ENCODE measurements at regions not wholly inside any gene's neighbourhood (a gene's known extent, or its start where the extent isn't known, plus 50 kb on each side); places are given as distances from the start of the nearest gene placed in this dataset.

DNA sequence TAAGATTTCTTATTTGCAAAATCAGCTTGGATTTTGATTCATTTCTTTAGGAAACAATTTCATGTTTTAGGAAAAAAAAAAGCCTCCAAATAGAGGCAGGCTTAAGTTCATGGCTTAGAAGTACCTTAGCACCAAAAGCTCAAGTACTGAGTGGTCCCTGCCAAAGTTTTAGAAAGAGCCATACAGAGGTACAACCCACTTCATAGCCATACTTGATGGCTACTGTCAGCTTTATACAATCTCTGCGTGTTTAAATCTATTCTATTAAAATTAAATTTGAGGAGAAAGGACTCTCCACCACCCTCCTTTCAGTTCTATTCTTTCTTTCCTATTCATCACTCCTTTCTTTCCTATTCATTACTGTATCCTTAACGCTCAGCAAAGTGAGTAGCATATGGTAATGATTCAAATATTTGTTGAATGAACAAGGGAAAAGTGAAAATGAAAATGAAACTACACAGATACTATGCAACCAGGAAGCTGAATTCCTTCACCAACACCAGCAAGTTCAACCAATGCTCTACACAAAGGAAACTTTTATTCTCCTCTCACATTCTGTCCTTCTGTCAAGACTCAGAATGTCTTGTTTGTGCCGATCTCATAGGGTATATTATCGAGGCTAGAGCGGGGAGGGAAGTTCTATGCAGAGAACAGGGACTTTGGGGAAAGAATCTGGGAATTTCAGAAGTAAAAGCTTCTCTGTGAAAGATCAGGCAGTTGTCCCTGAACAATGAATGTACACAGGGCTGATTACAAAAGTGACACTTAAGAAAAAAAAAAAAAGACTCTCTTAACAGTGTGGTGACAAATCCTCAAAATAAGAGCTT lies 138.6 kb upstream of the SPEF2 start:
- DNase-seq (ENCODE audit: low read depth), result no peak

DNA sequence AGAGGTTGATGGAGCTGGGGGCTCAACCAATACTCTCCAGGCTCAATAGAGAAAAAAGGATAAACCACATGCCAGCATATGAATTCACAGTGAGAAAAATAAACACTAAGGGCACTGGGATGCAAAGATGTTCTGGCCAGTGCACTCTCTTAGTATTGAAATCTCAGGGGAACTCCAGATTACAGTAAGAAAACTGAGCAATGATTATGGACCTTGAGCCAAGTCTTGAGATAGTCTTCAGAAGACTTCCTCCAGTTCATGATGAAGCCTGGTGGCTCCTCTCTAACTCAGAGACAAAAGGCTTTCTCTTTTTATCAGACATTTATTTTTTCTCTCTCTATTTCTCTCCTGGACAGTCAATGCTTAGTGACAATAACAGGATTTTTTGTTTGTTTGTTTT lies 139.8 kb upstream of the SPEF2 start:
- no peak for DNase-seq (ENCODE audit: low read depth)

DNA sequence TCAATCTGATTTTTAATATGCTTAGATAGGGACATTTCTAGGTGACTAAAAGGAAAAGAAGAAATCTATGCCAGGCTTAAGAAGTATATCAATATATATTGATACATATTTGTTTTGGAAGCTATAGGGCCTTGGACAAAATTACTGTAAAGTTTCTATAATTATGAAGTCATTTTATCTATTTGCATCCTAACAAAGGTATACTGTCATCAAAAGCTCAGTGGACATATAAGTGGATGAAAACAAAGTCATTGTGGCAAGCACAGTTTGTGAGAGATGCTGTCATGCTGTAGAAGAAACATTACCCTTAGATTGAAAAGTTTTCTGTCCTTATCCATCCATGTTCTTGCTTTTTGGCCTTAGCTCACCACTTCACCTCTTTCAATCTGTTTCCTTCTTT lies 140.3 kb upstream of the SPEF2 start:
- no peak for DNase-seq (ENCODE audit: low read depth)

DNA sequence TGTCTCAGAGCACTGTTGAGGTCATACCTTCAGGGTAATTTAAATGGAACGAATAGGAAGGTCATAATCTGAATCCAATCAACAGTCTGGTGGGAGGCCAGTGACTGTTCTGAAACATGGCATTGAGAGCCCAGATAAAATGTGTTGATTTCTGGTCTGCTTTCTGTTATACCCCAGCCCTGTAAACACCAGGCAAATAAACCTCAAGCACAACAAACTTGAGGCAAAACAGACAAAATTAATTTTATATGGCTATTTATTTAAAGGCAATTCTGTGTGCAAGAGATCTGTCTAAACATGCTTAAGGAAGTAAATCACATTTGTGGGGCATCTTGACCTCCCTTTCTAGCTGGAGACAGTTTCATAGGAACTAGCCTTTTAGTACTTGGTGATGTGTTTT lies 140.9 kb upstream of the SPEF2 start:
- DNase-seq (ENCODE audit: low read depth), result no peak

DNA sequence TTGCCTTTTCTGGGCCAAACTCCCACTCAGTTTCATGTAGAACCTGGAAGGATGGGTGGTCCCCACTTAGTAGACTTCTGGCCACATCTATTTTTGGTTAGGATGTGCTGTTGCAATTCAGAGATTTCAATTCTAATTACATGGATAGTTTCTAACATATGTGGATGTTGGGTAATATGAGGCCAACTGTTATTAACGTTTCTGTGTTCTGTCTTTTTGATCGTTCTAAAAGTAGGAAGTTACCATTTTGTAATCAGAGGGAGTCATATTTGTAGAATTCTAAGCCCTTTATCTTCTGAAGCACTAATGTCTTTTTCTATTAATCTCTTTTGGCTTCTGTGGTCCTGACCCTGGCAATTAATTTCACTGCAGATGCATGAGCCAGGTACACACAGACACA lies 141.6 kb upstream of the SPEF2 start:
- DNase-seq (ENCODE audit: low read depth), result no peak

DNA sequence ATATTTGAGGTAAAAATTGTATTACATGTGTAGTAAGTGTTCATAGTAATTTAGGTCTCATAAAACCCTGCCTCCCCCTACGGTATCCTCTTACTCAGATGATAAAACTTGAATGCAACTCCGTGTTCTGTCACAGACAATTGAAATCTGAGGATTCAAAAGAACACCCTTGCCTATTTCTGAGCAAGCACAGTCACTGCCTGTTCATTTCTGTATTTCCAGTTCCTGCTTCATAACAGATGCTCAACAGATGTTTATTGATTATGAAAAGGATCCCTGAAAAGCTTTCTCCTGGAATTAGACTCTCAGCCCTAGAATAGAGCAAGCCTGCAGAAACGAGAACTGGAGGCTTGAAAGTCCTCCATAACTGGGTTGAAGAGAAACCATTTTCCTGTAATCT lies 144.1 kb upstream of the SPEF2 start:
- DNase-seq (ENCODE audit: low read depth), result no peak

DNA sequence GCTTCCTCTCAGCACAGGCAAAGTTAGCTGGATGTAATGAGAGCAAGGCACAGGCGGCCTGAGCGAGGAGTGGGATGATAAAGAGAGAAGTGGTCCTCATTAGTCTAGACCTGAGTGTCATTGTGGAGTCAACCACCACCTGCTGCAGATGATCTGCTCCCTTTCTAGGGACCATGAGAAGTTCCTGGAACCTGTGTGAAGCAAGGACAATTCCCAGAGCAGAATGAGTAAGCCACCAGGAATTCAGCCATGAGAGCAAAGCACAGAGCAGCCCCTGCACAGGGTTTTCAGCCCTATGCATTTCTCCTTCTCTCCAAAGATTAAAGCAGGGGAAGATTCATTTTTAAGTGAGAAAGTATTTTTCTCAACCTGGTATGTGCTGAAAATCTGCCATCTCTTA lies 146.8 kb upstream of the SPEF2 start:
- DNase-seq (ENCODE audit: low read depth), result no peak

DNA sequence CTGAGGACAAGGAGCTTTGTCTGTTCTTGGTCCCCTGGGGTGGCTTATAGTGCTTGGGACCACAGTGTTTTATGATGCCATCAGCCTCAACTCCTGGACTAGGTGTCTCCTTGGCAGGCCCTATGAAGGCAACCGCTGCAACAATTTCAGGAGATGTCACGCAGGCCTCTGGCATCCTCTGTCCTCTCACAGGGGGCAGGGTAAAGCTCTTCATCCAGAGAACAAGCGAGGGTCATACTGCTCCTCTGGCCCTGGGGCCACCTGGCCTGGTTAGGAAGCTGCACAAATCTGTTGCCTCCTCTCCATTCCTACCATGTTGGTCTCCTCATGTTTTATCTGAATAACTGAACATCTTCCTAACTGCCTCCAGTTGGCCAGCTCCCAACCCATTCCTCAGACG lies 148.9 kb upstream of the SPEF2 start:
- no peak for DNase-seq (ENCODE audit: low read depth)

DNA sequence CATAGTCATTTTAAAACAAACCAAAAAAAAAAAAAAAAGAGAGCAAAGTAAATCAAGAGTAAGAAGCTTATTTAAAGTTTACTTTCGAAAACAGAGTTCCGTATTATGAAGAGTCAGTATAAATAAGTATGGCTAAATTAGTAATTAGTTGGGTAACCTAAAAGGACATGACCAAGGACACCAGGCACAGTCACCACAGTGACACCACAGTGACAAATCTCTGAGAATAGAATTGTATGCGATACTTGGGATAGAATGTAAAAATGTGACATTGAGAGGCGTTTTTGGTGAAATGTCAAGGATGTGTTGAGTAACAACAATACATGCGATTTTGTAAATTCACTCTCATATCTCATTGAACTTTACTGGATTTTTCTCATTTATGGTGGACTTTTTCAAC lies 150.9 kb upstream of the SPEF2 start:
- no peak for DNase-seq (ENCODE audit: low read depth)

DNA sequence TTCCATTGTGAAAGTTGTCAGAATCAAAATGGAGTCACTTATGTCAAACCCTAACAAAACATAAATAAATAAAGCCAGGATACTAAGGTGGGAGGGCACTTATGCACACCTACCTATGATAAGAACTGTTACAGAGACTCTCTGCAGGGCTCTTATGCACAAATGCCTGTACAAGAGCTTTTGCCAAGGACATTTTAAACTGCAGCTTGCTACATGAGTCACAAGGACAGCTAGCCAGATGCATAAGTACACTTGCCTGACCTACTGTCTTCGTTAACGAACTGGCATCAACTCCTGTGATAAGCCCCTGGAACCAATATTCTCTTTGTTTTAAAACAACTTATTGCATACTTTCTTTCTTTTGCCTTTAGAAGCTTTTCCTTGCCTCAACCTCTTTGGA lies 152.9 kb upstream of the SPEF2 start:
- no peak for DNase-seq (ENCODE audit: low read depth)

DNA sequence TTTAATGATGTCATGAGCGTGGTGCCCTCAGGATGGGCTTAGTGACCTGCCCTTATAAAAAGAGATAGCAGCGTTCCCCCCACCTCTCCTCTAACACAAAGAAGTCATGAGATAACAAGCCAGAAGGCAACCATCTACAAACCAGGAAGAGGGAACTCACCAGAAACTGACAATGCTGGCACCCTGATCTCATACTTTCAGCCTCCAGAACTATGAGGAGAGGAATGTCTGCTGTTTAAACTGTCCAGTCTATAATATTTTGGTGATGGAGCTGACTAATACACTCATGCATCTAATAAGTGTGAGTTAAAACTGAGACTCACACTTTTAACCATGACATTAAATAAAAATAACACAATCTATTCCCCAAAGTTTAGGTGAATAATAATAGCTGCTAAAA lies 156.1 kb upstream of the SPEF2 start:
- no peak for DNase-seq (ENCODE audit: low read depth)

DNA sequence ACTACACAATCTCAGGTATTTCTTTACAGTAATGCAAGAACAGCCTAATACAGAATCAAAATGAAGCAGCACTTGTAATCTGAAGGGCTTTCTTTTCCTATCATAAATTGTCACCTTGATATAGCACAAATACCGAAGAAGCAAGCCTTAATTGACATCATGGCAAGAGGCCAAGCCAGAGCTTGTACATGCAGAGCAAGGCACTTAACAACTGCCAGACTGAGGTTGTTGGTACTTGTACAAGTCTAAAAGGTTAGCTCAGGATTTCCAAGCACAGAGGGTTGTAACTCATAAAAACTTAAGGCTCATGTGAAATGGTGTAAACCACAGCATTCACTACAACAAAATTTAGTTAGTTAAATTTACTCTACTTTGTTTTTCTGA lies 158.8 kb upstream of the SPEF2 start:
- no peak for DNase-seq (ENCODE audit: low read depth)

DNA sequence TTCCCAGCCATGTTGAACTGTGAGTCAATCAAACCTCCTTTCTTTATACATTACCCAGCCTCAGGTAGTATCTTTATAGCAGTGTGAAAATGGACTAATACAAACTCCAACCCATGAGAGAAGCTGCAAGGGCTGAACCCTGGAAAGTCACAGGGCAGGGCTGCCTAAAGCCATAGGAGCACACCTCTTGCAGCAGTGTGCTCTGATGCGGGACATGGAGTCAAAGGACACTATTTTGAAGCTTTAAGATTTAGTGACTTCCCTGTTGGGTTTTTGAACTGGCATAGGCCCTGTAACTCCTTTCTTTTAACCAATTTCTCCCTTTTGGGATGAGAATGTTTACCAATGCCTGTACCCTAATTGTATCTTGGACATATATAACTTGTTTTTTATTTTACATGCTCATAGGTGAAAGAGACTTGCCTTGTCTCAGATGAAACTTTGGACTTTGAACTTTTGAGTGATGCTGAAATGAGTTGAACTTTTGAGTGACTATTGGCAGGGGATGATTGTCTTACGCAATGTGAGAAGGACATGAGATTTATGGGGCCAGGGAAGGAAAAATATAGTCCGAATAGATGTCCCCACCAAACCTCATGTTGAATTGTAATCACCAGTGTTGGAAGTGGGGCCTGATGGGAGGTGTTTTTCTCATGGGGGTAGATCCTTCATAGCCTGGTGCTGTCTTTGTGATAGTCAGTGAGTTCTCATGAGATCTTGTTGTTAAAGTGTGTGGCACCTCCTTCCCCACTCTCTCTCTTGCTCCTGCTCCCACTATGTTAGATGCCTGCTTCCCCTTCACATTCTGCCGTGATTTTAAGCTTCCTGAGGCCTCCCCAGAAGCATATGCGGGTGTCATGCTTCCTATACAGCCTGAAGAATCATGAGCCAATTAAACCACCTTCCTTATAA lies 159.5 kb upstream of the SPEF2 start:
- DNase-seq (ENCODE audit: low read depth), result no peak

DNA sequence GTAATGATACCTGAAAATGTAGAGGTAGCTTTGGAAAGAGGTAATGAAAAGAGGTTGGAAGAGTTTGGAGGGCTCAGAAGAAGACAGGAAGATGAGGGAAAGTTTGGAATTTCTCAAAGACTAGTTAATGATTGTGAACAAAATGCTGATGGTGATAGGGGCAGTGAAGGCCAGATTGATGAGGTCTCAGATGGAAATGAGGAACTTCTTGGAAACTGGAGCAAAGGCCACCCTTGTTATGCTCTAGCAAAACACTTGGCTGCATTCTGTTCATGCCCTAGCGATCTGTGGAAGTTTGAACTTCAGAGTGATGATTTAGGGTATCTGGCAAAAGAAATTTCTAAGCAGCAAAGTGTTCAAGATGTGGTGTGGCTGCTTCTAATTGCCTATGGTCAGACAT lies 161.2 kb upstream of the SPEF2 start:
- DNase-seq (ENCODE audit: low read depth), result no peak

DNA sequence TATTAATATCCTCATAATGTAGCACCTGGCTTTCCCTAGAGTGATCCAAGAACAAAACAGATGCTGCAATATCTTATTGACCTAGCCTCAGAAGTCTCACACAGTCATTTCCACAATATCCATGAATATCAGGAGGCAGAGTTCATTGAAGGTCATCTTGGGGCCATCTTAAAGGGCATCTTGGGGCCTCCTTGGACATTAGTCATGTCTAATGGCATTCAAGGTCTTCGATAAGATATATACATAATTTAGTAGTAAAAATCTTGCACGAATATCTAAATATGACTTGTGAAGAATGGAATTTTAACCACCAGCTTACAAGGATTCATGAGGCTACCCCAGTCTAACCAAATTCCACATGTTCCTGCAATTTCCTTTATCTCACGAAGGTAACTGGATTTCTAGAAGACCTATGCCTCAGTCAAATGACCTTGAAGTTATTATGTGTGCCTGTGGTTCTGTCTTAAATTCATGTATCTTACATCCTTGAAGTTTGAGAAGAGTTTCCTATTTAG lies 163.6 kb upstream of the SPEF2 start:
- DNase-seq (ENCODE audit: low read depth), result no peak

DNA sequence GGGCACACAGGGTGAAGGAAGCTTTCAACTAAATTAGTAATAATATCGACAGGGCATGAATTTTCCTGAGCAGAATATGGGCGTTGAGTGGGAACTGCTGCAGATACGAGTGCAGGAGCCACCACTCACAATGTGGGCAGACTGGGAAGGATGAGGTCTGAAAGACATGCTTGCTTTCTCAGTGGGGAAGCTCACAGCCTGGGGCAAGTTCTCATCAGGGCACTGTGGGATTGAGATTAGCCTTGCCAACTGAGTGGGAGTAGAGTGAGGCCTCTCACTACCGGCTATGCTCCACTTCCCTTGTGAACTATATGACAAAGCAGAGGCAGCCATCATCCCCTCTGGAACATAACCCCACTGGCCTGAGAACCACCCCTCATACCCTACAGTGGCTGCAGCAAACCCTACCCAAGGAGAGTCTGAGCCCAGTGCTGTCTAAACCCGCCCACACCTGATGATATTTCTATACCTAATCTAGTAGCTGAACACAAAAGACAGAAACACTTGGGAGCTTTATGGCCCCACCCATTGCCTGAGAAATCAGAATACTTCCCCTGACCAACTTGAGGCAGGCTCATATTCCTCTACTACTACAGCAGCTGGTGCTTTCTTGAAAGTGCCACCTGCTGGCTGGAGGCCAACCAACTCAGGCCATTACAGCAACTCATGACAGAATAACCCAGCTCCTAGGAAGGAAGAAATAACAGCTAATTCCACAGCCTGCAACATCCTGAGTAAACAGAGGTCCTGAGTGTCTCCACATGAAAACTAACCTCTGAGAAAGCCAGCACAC lies 173.7 kb upstream of the SPEF2 start:
- DNase-seq (ENCODE audit: low read depth), result no peak

DNA sequence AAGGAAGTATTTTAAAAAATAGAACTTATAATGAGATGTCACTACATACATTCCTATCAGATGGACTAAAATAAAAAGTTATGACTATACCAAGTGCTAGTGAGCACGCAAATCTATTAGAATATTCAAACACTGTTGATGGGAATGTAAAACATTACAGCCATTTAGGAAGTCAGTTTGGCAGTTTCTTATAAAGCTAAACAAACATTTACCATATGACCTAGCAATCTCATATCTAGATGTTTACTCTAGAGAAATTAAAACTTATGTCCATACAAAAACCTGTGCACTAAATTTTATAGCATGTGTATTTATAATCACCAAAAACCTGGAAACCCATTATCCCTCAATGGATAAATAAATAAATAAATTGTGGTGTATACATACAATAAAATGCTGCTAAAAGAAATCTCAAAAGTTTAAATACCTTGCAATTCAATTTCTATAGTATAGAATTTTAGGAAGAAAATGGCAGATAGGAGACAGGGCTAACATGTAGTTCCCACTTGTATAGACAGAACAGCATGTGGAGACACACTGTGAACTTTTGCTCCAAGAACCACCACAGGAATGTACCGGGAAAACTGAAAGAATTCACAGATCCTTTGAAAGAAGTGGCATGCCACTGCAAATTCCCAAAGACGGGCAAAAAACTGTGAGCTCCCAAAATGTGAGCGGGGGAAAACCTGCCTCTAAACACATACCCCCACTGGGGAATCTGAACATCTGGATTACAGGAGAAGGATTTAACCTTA lies 174.6 kb upstream of the SPEF2 start:
- no peak for DNase-seq (ENCODE audit: low read depth)

DNA sequence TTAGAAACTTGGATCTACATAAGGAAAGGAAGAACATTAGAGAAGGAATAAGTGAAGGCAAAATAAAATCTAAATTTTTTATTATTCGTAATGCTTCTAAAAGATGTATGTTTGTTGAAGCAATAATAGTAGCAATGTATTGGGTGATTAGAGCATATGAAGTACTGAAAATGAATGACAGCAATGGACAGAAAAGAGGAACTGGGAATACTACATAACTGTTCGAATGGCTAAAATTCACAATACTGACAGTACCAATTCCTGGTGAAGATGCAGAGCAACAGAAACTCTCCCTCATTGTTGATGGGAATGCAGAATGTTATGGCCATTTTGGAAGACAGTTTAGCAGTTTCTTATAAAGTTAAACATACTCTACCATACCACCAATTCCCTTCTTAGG lies 177.3 kb upstream of the SPEF2 start:
- DNase-seq (ENCODE audit: low read depth), result no peak

DNA sequence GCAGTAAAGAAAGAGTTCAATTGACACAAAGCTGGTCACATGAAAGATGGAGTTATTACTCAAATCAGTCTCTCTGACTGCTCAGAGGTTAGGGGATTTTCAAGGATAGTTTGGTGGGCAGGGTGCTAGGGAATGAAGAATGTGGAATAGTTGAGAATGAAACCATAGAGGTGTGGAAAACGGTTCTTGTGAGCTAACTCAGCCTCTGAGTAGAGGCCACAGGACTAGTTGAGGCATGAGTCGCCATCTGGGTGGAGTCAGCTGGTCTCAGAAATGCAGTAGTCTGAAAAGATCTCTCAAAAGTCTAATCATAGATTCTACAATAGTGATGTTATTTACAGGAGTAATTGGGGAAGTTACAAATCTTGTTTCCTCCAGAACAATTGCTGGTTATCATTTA lies 178.9 kb upstream of the SPEF2 start:
- no peak for DNase-seq (ENCODE audit: low read depth)

DNA sequence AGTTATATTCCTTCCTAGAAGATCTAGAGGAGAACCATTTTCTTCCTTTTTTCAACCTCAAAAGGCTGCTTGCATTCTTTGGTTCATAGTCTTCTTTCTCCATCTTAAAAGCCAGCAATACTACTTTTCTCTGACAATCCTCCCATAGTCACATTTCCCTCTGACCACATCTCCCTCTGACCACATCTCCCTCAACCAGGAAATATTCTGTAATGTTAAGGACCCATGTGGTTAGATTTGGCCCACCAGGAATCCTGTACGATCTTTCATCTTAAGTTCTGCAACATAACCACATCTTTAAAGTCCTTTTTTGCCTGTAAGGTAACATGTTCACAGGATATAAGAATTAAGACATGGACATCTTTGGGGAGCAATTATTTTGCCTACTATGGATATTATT lies 179.4 kb upstream of the SPEF2 start:
- no peak for DNase-seq (ENCODE audit: low read depth)

DNA sequence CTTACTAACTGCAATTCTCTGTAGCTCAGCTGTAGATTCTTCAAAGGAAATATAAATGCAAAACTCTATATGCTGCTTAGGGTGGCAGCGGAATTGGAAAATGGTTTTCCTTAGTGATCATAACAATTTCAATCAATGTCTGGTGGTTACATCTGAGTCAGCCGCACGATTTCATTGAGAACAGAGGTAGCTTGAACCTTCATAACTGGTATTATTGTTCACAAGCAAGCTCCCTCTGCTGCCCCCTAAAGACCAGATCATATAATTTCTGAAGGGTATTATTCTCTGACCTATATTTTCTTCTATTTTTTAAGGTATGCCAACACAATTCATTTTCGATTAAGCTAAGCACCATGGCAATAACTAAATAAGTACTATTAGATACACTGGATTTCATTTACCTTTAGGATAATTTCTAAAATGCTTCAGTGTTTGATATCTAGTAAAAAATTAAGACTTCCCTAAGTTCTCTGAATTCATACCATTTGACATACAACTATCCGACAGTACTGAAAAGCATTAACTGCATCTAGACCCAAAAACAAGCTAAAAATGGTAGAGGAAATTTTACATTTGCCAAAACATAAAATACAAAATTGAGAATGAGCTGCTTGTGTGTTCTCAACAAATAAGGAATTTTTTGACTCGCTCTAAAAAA lies 181.1 kb upstream of the SPEF2 start:
- no peak for DNase-seq (ENCODE audit: low read depth)
